Testis (tissue), 2 donors: ENCODE measurements at regions not wholly inside any gene's neighbourhood (a gene's known extent, or its start where the extent isn't known, plus 50 kb on each side); places are given as distances from the start of the nearest gene placed in this dataset.

Source experiments
- DNase-seq: peaks from one replicate; pipeline ENCODE4 v3.0.0-alpha.2; 2019
- H3K27ac ChIP-seq, 2 donors: fragments of 200-600 bp; sonication (generic); one replicate each; pipeline ENCODE4 v1.5.1; 2019
- H3K27me3 ChIP-seq: fragments of 200-600 bp; sonication (generic); one replicate; pipeline ENCODE4 v1.5.1; 2019
- H3K36me3 ChIP-seq: fragments of 200-600 bp; sonication (generic); one replicate; pipeline ENCODE4 v1.5.1; 2017; ENCODE audit warnings: low read depth; ENCODE audit errors: missing control alignments
- H3K4me1 ChIP-seq: fragments of 200-600 bp; sonication (generic); one replicate; pipeline ENCODE4 v1.5.1; 2019
- H3K4me3 ChIP-seq, 2 donors: fragments of 200-600 bp; sonication (generic); one replicate each; pipeline ENCODE4 v1.5.1; 2017 to 2019
- H3K9me3 ChIP-seq: fragments of 200-600 bp; sonication (generic); one replicate; pipeline ENCODE4 v1.5.1; 2017
- CTCF ChIP-seq, 3 experiments: fragments of 450-650 bp in 2 of 3; fragments of 200-600 bp in 1 of 3; sonication (generic) in 1 of 3; IDR thresholded peaks; one replicate each; pipeline ENCODE4 v1.5.1; 2016 to 2019; ENCODE audit warnings: antibody characterized with exemption in 3 of 3, mild to moderate bottlenecking in 2 of 3, moderate library complexity in 1 of 3
- POLR2A ChIP-seq: fragments of 450-650 bp; IDR thresholded peaks from one replicate; pipeline ENCODE4 v1.6.1; 2017; ENCODE audit warnings: antibody characterized with exemption, mild to moderate bottlenecking, moderate library complexity
- WGBS, 2 donors: methylation state at CpG; one replicate each; pipeline ENCODE4 v1.1.5; 2018; 5-methylcytosine and 5-hydroxymethylcytosine counted together
- intact Hi-C: fragments of 100-400 bp; cut with DNase I; formaldehyde crosslinking; loops from one replicate; pipeline ENCODE4 v1.15.1; 2023; ENCODE audit warnings: low total_unique reads

GRCh38 chr2:236908439-236909192 lies 177.1 kb upstream of the COPS8 start:
- H3K9me3 ChIP-seq = no peaks in the 10 kb centered on the region
- no peak for DNase-seq
- TF ChIP-seq POLR2A = no peak
- TF ChIP-seq CTCF (IDR thresholded peaks at IDR 0.05) = no peak
- intact Hi-C loops = no loop called here
- 67 to 73% methylated on average over 16 of the region's 16 CpGs for WGBS, 2 donors
- H3K36me3 ChIP-seq = no peaks in the 10 kb centered on the region
- no peaks in the 10 kb centered on the region for H3K4me1 ChIP-seq
- no peaks in the 10 kb centered on the region for H3K27me3 ChIP-seq
- H3K27ac ChIP-seq = no peak overlapping the region
- no peak overlapping the region for H3K4me3 ChIP-seq

GRCh38 chr2:236909193-236909504 lies 176.5 kb upstream of the COPS8 start:
- no peak for TF ChIP-seq CTCF (IDR thresholded peaks at IDR 0.05)
- TF ChIP-seq POLR2A = no peak
- Histone ChIP-seq H3K4me3 (no peak overlapping the region), H3K36me3 (no peaks in the 10 kb centered on the region), H3K9me3 (no peaks in the 10 kb centered on the region), H3K27ac (no peak overlapping the region), H3K4me1 (no peaks in the 10 kb centered on the region), H3K27me3 (no peaks in the 10 kb centered on the region)
- 55 to 73% methylated on average over 5 to 7 of the region's 7 CpGs for WGBS, 2 donors
- intact Hi-C loops = no loop called here
- no peak for DNase-seq

- Histone ChIP-seq H3K36me3 (no peaks in the 10 kb centered on the region), H3K4me3 (no peak overlapping the region), H3K9me3 (no peaks in the 10 kb centered on the region), H3K27me3 (no peaks in the 10 kb centered on the region), H3K27ac (no peak overlapping the region), H3K4me1 (no peaks in the 10 kb centered on the region)
- no peak for DNase-seq
- intact Hi-C loops = no loop called here
- WGBS, 2 donors = 80 to 88% methylated on average over 7 of the region's 7 CpGs
- TF ChIP-seq POLR2A (no peak), CTCF (IDR thresholded peaks at IDR 0.05) (no peak)
Measured at GRCh38 chr2:236909802-236910201, 175.9 kb upstream of the COPS8 start.

GRCh38 chr2:236910781-236911495 lies 174.8 kb upstream of the COPS8 start:
- Histone ChIP-seq H3K9me3 (no peaks in the 10 kb centered on the region), H3K36me3 (no peaks in the 10 kb centered on the region), H3K27me3 (no peaks in the 10 kb centered on the region), H3K4me3 (no peak overlapping the region), H3K27ac (no peak overlapping the region), H3K4me1 (no peaks in the 10 kb centered on the region)
- no peak for TF ChIP-seq POLR2A
- TF ChIP-seq CTCF (IDR thresholded peaks at IDR 0.05) = no peak
- 92 to 95% methylated on average over 14 of the region's 14 CpGs for WGBS, 2 donors
- no peak for DNase-seq
- intact Hi-C loops = no loop called here
